ENCODE measurements at regions not wholly inside any gene's neighbourhood (a gene's known extent, or its start where the extent isn't known, plus 50 kb on each side); places are given as distances from the start of the nearest gene placed in this dataset.

- ATAC-seq (ENCODE audit: poor library complexity) (no peak), DNase-seq (no peak)
- H3K4me1 ChIP-seq (ENCODE audit: insufficient read depth, low read length) = no peaks in the 10 kb centered on the region
- H3K4me3 Mint-ChIP-seq = no peak overlapping the region
- no peaks in the 10 kb centered on the region for H3K4me1 Mint-ChIP-seq (ENCODE audit: low read depth)
- intact Hi-C loops (cut with DNase I, micrococcal nuclease) = no loop called here
- TF ChIP-seq CTCF (IDR thresholded peaks at IDR 0.05) = no peak
- H3K27ac ChIP-seq (ENCODE audit: low read depth in 1 of 2, low read length in 2 of 2) = no peak overlapping the region
- H3K27me3 ChIP-seq (ENCODE audit: control insufficient read depth in 1 of 2, insufficient read depth in 2 of 2, low read length in 2 of 2) = no peaks in the 10 kb centered on the region
- ChIA-PET POLR2A (no interaction called here), CTCF (interaction anchor here (1.3 kb wide), 1 partner anchor 10 kb away, joined by 3 read pairs; no protein-coding TSS in a partner anchor)
- no peaks in the 10 kb centered on the region for H3K27me3 Mint-ChIP-seq
- H3K36me3 Mint-ChIP-seq (ENCODE audit: low read depth) = no peaks in the 10 kb centered on the region
- no peaks in the 10 kb centered on the region for H3K9me3 ChIP-seq (ENCODE audit: control insufficient read depth in 1 of 2, insufficient read depth in 1 of 2, low read length in 2 of 2)
- no peak overlapping the region for H3K27ac Mint-ChIP-seq
- H3K36me3 ChIP-seq (ENCODE audit: insufficient read depth, low read length) = no peaks in the 10 kb centered on the region
- no peaks in the 10 kb centered on the region for H3K9me3 Mint-ChIP-seq
- no peak overlapping the region for H3K4me3 ChIP-seq (ENCODE audit: low read length)
These were observed 91.6 kb upstream of the TAB2 start for GRCh38 chr6:149225946-149226345.

DNA sequence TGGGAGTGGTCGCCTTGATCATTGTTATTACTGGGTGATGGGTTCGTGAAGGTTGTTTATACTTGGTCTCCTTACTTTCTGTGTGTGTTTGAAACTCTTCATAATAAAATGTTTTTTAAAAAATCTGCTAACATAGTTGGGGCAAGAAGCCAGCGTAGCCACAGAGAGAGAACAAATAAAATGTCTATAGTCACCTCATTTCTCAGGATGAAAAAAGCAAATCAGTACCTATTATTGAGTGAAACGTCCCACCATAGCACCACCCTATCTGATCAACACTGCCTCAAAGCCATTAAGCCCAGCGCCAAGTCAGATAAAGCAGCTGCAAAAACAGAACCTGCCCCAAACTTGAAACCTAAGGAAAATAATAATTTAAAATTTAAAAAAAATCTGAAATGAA, 89.7 kb upstream of the TAB2 start:
- H3K27ac Mint-ChIP-seq = no peak overlapping the region
- peaks cover 15% of the 10 kb centered on the region for H3K4me1 Mint-ChIP-seq (ENCODE audit: low read depth)
- ChIA-PET POLR2A (no interaction called here), CTCF (no interaction called here)
- H3K36me3 Mint-ChIP-seq (ENCODE audit: low read depth) = no peaks in the 10 kb centered on the region
- H3K9me3 Mint-ChIP-seq = no peaks in the 10 kb centered on the region
- Histone ChIP-seq H3K27me3 (ENCODE audit: control insufficient read depth in 1 of 2, insufficient read depth in 2 of 2, low read length in 2 of 2) (no peaks in the 10 kb centered on the region), H3K4me1 (ENCODE audit: insufficient read depth, low read length) (peaks cover 11% of the 10 kb centered on the region), H3K36me3 (ENCODE audit: insufficient read depth, low read length) (no peaks in the 10 kb centered on the region), H3K4me3 (ENCODE audit: low read length) (no peak overlapping the region), H3K9me3 (ENCODE audit: control insufficient read depth in 1 of 2, insufficient read depth in 1 of 2, low read length in 2 of 2) (no peaks in the 10 kb centered on the region), H3K27ac (ENCODE audit: low read depth in 1 of 2, low read length in 2 of 2) (no peak overlapping the region)
- TF ChIP-seq CTCF (IDR thresholded peaks at IDR 0.05) = no peak
- no peak overlapping the region for H3K4me3 Mint-ChIP-seq
- no peak for DNase-seq
- no peak for ATAC-seq (ENCODE audit: poor library complexity)
- H3K27me3 Mint-ChIP-seq = no peaks in the 10 kb centered on the region
- intact Hi-C loops (cut with DNase I, micrococcal nuclease) = no loop called here

DNA sequence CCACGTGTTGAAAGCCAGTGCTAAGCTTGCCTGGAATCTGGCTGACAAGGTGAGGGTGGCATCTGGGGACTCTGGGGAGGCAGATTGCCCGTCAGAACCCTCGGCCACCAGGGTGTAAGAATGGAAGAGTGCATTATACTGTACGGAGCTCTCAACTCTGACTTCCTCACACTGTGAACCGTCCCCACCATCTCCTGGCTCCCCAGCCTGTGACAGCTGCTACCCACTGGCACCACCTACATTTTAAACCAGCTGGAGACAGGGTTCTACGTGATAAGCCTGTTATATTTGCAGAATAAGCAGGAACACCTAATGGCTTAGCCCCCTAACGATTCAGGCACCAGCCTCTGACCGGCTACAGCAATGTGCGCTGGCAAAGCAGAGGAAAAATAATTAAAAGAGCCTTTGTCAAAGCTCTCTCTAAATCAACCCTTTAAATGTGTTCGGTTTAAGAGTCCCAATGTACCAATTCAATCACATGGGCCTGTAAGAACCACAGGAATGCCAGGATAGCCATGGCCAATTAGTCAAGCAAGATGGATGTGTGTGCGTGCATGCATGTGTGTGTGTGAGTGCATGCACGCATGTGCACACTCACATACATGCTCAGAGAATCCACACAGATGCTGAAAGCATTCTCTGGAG, 89.1 kb upstream of the TAB2 start:
- Histone ChIP-seq H3K36me3 (ENCODE audit: insufficient read depth, low read length) (no peaks in the 10 kb centered on the region), H3K27me3 (ENCODE audit: control insufficient read depth in 1 of 2, insufficient read depth in 2 of 2, low read length in 2 of 2) (no peaks in the 10 kb centered on the region), H3K4me1 (ENCODE audit: insufficient read depth, low read length) (peaks cover 18% of the 10 kb centered on the region), H3K27ac (ENCODE audit: low read depth in 1 of 2, low read length in 2 of 2) (no peak overlapping the region), H3K9me3 (ENCODE audit: control insufficient read depth in 1 of 2, insufficient read depth in 1 of 2, low read length in 2 of 2) (no peaks in the 10 kb centered on the region), H3K4me3 (ENCODE audit: low read length) (no peak overlapping the region)
- no peaks in the 10 kb centered on the region for H3K9me3 Mint-ChIP-seq
- intact Hi-C loops (cut with DNase I, micrococcal nuclease) = no loop called here
- H3K4me3 Mint-ChIP-seq = no peak overlapping the region
- H3K36me3 Mint-ChIP-seq (ENCODE audit: low read depth) = no peaks in the 10 kb centered on the region
- no peak for DNase-seq
- peaks cover 22% of the 10 kb centered on the region for H3K4me1 Mint-ChIP-seq (ENCODE audit: low read depth)
- ATAC-seq (ENCODE audit: poor library complexity) = no peak
- ChIA-PET POLR2A (no interaction called here), CTCF (no interaction called here)
- TF ChIP-seq CTCF (IDR thresholded peaks at IDR 0.05) = no peak
- no peaks in the 10 kb centered on the region for H3K27me3 Mint-ChIP-seq
- H3K27ac Mint-ChIP-seq = no peak overlapping the region

All from CD4-positive, alpha-beta T cell (primary cell).